SK-N-MC (cell line): ENCODE measurements at regions not wholly inside any gene's neighbourhood (a gene's known extent, or its start where the extent isn't known, plus 50 kb on each side); places are given as distances from the start of the nearest gene placed in this dataset.

Experiments used
- EZH2 ChIP-seq: fragments of 200-600 bp; sonication (generic); IDR thresholded peaks from one replicate; pipeline ENCODE4 v1.6.1; 2017; ENCODE audit warnings: antibody characterized with exemption
- FOXP2 ChIP-seq: optimal IDR thresholded peaks from 2 replicates; pipeline ENCODE3; 2011; ENCODE audit warnings: mild to moderate bottlenecking, moderate library complexity; ENCODE audit not compliant: insufficient read depth; ENCODE audit errors: extremely low read length, control extremely low read depth
- POLR2AphosphoS5 ChIP-seq: IDR thresholded peaks from 2 replicates; pipeline ENCODE4 v1.6.1; 2012; ENCODE audit warnings: mild to moderate bottlenecking, low read depth, low read length, borderline replicate concordance

GRCh38 chr2:153408710-153409385, 69.7 kb downstream of the RPRM start:
- no peak for TF ChIP-seq EZH2
- TF ChIP-seq POLR2AphosphoS5, result no peak
- no peak for TF ChIP-seq FOXP2
